ENCODE measurements at regions not wholly inside any gene's neighbourhood (a gene's known extent, or its start where the extent isn't known, plus 50 kb on each side); places are given as distances from the start of the nearest gene placed in this dataset.
"Not testable (repeated sequence)": the region's sequence is repeated elsewhere in the genome, so short reads cannot be mapped to it uniquely, and the experiment has no call there.

GRCh38 chr2:16972276-16972675 is 306.6 kb upstream of the CYRIA start:
- no peaks in the 10 kb centered on the region for H3K36me3 Mint-ChIP-seq (ENCODE audit: unreplicated experiment)
- H3K9me3 Mint-ChIP-seq (ENCODE audit: unreplicated experiment), result no peaks in the 10 kb centered on the region
- DNase-seq (ENCODE audit: extremely low spot score, unreplicated experiment), result no peak
- H3K27ac Mint-ChIP-seq (ENCODE audit: unreplicated experiment), result no peak overlapping the region
- TF ChIP-seq CTCF (IDR thresholded peaks at IDR 0.05), result no peak
- H3K4me3 Mint-ChIP-seq (ENCODE audit: unreplicated experiment), result no peak overlapping the region
- no peaks in the 10 kb centered on the region for H3K27me3 Mint-ChIP-seq (ENCODE audit: unreplicated experiment)
- no peaks in the 10 kb centered on the region for H3K4me1 Mint-ChIP-seq (ENCODE audit: unreplicated experiment)

GRCh38 chr2:16971722-16972234 is 306.1 kb upstream of the CYRIA start:
- H3K4me3 Mint-ChIP-seq (ENCODE audit: unreplicated experiment), result no peak overlapping the region
- TF ChIP-seq CTCF (IDR thresholded peaks at IDR 0.05), result no peak
- H3K9me3 Mint-ChIP-seq (ENCODE audit: unreplicated experiment), result no peaks in the 10 kb centered on the region
- DNase-seq (ENCODE audit: extremely low spot score, unreplicated experiment), result no peak
- H3K27ac Mint-ChIP-seq (ENCODE audit: unreplicated experiment), result no peak overlapping the region
- no peaks in the 10 kb centered on the region for H3K27me3 Mint-ChIP-seq (ENCODE audit: unreplicated experiment)
- H3K36me3 Mint-ChIP-seq (ENCODE audit: unreplicated experiment), result no peaks in the 10 kb centered on the region
- no peaks in the 10 kb centered on the region for H3K4me1 Mint-ChIP-seq (ENCODE audit: unreplicated experiment)

GRCh38 chr2:16970948-16971347 is 305.3 kb upstream of the CYRIA start:
- H3K9me3 Mint-ChIP-seq (ENCODE audit: unreplicated experiment); H3K36me3 Mint-ChIP-seq (ENCODE audit: unreplicated experiment); DNase-seq (ENCODE audit: extremely low spot score, unreplicated experiment); H3K4me1 Mint-ChIP-seq (ENCODE audit: unreplicated experiment); H3K27me3 Mint-ChIP-seq (ENCODE audit: unreplicated experiment); H3K4me3 Mint-ChIP-seq (ENCODE audit: unreplicated experiment); H3K27ac Mint-ChIP-seq (ENCODE audit: unreplicated experiment): not testable (repeated sequence)

- H3K9me3 Mint-ChIP-seq (ENCODE audit: unreplicated experiment), result peaks cover 5% of the 10 kb centered on the region
- TF ChIP-seq CTCF (IDR thresholded peaks at IDR 0.05), result no peak
- H3K4me1 Mint-ChIP-seq (ENCODE audit: unreplicated experiment), result no peaks in the 10 kb centered on the region
- no peak overlapping the region for H3K27ac Mint-ChIP-seq (ENCODE audit: unreplicated experiment)
- H3K27me3 Mint-ChIP-seq (ENCODE audit: unreplicated experiment), result no peaks in the 10 kb centered on the region
- no peak for DNase-seq (ENCODE audit: extremely low spot score, unreplicated experiment)
- no peak overlapping the region for H3K4me3 Mint-ChIP-seq (ENCODE audit: unreplicated experiment)
- no peaks in the 10 kb centered on the region for H3K36me3 Mint-ChIP-seq (ENCODE audit: unreplicated experiment)
Measured at GRCh38 chr2:16962505-16962904, 296.9 kb upstream of the CYRIA start.

- no peak for DNase-seq (ENCODE audit: extremely low spot score, unreplicated experiment)
- TF ChIP-seq CTCF (IDR thresholded peaks at IDR 0.05), result no peak
- Mint-ChIP-seq H3K9me3 (ENCODE audit: unreplicated experiment) (peaks cover 5% of the 10 kb centered on the region), H3K4me1 (ENCODE audit: unreplicated experiment) (no peaks in the 10 kb centered on the region), H3K27me3 (ENCODE audit: unreplicated experiment) (no peaks in the 10 kb centered on the region), H3K27ac (ENCODE audit: unreplicated experiment) (no peak overlapping the region), H3K36me3 (ENCODE audit: unreplicated experiment) (no peaks in the 10 kb centered on the region), H3K4me3 (ENCODE audit: unreplicated experiment) (no peak overlapping the region)
Measured at GRCh38 chr2:16960579-16960978, 294.9 kb upstream of the CYRIA start.

- no peak overlapping the region for H3K4me3 Mint-ChIP-seq (ENCODE audit: unreplicated experiment)
- TF ChIP-seq CTCF (IDR thresholded peaks at IDR 0.05), result no peak
- H3K36me3 Mint-ChIP-seq (ENCODE audit: unreplicated experiment), result no peaks in the 10 kb centered on the region
- H3K27ac Mint-ChIP-seq (ENCODE audit: unreplicated experiment), result no peak overlapping the region
- no peak for DNase-seq (ENCODE audit: extremely low spot score, unreplicated experiment)
- no peaks in the 10 kb centered on the region for H3K27me3 Mint-ChIP-seq (ENCODE audit: unreplicated experiment)
- H3K4me1 Mint-ChIP-seq (ENCODE audit: unreplicated experiment), result no peaks in the 10 kb centered on the region
- peaks cover 5% of the 10 kb centered on the region for H3K9me3 Mint-ChIP-seq (ENCODE audit: unreplicated experiment)
Measured at GRCh38 chr2:16958266-16958665, 292.6 kb upstream of the CYRIA start.

Data from osteocyte (in vitro differentiated cells).